TTC549 (cell line): ENCODE measurements at regions not wholly inside any gene's neighbourhood (a gene's known extent, or its start where the extent isn't known, plus 50 kb on each side); places are given as distances from the start of the nearest gene placed in this dataset.
A peak's percentile ranks its signal among the peaks of the same experiment; 100 is the strongest.
"Not testable (repeated sequence)": the region's sequence is repeated elsewhere in the genome, so short reads cannot be mapped to it uniquely, and the experiment has no call there.

ENCODE experiments used
- FAIRE-seq: peaks from 2 replicates; lab custom pipeline; 2012; peaks lifted over from hg19 to GRCh38; lab: Jason Lieb, UNC

DNA sequence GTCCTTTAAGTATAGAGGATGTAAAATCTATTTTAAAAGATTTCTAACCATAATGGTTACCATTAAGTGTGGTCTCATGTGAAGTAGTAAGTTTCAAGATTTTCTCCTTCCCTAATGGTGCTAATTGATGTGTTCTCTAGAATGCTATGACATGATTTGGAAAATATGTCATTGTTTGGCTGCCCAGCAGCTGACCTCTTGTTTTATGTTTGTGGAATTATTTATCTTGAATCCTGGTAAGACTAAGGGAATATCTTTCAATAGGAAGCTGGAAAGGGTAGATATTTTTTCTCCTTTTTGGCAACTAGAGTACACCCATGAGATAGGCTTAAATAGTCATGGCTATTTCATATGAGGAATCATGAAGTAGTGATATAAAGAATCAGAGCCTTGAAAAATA, 139.8 kb upstream of the CHODL start:
- no peak for FAIRE-seq

DNA sequence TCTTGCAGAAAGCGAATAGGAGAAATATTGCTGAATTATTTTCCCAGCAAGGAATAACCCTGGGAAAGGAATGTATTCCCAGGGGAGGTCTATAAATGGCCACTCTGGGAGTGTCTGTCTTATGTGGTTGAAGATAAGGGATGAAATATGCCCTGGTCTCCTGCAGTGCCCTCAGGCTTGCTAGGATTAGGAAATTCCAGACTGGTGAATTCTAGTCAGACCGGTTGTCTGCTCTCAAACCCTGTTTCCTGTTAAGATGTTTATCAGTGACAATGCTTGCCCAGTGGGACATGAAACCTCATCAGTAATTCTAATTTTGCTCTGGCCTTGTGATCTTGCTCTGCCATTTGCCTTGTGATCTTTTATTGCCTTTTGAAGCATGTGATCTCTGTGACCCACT, 148.2 kb upstream of the CHODL start:
- FAIRE-seq = not testable (repeated sequence)

DNA sequence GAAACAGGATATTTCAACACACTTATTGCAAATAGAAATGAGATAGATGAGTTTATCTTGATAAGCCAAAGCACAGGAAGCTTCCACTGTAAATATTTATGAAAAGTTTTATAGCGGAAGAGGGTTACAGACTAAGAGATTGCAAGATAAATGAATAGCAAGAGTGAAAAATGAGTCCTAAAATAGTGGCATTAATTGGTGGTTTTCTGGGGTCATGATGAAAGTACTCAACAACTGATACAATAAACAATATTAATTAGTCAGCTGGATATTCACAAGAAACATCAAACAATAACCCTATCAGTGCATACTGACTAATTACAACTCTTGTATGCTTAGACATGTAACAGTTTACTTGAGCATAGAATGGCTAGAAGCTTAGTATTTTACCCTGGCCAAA, 154.8 kb upstream of the CHODL start:
- FAIRE-seq = no peak

DNA sequence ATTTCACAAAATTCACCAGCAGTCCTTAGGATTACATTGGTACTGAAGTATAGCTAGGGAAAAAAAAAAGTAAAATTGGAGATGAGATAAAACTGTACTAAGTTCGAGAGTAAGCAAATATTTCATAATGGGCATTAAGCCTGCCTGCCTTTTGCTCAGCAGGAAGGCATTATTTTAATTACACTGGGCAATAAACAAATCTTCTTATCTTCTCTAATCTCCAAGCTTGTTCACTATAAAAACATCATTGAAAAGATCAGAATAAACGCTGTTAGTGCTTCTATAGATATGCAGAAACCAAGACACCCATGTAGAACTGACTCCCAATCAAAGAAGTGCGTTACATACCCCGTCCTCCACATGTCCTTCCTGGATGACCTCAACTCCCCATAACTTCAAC, 174.2 kb upstream of the CHODL start:
- FAIRE-seq = no peak

DNA sequence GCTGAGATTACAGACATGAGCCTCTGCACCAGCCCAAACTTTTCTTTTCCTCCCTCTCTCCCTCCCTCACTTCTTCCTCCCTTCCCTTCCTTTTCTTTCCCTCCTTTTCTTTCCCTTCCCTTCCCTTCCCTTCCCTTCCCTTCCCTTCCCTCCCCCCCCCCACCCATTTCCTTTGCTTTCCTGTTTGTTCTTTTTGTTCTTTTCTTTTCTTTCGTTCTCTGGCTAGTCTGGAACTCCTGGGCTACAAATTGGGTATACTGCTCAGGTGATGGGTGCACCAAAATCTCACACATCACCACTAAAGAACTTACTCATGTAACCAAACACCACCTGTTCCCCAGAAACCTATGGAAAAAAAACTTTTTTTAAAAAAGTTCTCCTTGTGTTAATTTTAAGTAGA, 174.8 kb upstream of the CHODL start:
- no peak for FAIRE-seq

DNA sequence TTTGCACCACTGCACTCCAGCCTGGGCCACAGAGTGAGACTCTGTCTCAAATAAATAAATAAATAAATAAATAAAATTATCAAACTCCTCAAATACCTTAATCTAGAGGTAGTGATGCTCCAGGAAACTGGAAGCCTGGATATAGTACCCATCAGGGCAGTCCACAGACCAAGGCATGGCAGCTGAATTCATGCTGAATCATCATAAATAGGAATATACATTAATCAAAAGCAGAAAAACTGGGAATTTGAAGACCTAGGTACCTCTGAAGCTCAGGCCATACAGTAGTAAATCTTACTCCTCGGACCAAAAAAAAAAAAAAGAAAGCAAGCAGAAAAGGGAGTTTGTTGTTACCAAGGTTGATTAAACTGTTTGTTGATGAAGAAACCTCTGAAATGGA, 184.2 kb upstream of the CHODL start:
- no peak for FAIRE-seq

DNA sequence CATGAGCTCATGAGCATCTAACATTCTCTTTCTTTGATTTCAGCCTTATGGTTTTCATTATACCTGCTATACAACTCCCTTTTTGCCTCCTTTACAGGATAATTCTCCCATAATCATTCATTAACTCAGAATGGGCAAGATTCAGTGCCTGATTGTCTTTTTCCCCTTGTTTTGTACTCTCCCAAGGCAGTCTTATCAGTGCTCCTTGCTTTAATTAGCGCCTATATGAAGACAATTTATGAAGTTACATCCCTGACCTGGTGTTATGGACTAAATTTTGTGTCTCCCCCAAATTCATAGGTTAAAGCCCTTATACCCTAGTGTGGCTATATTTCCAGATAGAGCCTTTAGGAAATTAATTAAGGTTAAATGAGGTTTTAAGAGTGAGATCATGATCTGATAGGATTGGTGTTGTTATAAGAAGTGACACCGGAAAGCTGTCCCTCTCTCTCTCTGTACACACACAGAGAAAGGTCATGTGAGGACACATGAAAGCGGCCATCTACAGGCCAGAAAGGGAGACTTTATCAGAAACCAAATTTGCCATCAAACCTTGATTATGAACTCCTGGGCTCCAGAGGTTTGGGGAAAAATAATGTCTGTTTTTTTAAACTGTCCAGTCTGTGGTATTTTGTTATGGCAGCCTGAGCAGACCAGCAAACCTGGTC, 185.8 kb upstream of the CHODL start:
- FAIRE-seq = no peak

DNA sequence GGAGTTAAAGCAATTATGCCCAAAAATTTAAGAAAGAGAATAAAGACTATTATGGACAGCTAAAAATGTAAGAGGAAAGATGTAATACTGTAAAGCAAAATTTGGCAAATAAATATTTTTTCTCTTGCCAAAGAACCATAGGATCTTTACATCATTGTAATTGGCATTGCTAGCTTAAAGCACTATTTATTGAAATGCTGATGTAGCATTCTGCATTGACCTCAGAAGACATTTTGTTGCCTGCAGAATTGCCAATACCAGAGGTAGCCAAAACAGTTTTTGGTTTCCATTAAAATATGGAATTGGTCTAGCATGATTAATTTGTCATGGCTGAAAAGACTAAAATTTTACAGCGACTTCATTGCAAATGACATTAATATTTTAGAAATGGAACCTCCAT, 191.5 kb upstream of the CHODL start:
- no peak for FAIRE-seq

DNA sequence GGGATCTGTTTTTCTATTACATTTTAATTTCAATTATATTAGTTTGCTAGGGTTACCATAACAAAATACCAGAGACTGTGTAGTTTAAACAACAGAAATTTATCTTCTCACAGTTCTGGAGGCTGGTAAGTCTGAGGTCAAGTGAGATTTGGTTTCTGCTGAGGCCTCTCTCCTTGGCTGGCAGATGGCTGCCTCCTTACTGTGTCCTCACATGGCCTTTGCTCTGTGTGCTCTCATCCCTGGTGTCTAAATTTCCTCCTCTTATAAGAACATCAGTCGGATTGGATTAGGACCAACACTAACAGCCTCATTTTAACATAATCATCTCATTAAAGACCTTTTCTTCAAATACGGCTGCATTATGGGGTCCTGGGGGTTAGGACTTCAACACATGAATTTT, 195.2 kb upstream of the CHODL start:
- FAIRE-seq = no peak

DNA sequence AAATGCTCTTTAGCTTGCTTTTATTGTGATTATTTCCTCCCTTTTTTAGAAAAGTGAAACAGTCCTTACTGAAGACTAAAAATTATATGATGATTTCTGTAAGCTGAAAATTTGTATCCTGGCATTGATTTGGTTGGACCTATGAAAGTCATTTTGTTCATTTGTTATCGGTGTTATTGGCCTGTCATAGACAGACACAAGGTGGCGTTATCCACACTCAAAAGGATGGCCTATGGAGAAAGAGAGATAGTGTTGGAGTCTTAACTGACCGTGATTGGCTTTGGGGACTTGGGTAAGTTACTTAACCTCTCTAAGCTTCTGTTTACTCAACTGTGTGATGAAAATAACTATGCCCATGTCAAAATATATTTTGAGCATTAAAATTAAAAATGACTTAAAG, 203.6 kb upstream of the CHODL start:
- peak; percentile 79 for FAIRE-seq

DNA sequence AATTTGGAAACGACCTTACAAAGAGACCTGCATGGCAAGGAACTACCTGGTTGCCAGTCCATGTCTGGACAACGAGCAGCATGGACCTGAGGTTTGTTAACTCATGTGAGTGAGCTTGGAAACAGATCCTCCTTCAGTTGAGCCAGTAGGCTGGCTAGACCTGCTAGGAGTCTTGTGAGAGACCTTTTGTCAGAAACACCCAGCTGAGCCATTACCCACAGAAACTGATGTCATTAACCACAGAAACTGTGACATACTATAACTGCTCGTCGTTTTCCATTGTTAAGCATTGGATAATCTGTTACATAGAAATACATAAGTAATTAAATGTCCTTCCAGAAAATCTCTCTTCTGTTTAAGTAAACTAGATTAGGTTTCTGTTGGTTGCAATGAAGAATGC, 211.1 kb upstream of the C21orf91 start:
- FAIRE-seq = no peak

DNA sequence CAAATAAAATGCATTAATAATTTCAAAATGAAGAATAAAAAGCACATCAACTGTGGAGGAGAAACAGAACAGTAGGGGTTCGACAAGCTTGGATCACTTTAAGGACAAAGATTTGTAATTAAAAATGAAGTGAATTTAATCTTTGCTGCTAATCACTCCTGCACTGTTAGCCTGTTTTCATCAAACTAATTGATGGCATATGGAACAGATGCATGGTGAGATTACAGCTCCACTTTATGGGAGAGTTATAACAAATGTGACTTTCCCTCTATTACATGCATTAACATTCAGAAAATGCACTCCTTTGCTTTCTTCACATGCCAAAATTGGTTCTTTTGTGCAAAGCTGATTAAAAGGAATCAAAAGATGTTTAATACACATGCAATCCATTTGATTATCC, 207.2 kb upstream of the C21orf91 start:
- FAIRE-seq = no peak

DNA sequence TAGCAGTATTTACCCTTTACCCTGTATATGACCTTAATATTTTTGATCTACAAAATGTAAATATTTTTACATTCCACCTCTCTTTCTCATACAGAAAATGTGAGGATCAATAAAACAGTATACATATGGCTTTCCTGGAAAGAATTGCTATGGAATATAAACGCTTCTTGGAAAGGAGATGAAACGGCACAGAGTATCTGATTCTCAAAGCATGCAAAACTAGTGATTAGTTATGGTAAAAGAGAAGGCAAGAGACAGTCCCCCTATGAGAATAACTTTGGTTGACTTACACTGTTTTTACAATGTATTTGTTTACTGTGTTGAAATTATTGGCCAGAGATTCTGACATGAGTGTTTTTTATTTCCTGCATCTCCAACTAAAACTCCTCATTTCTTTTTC, 204.6 kb upstream of the C21orf91 start:
- no peak for FAIRE-seq

DNA sequence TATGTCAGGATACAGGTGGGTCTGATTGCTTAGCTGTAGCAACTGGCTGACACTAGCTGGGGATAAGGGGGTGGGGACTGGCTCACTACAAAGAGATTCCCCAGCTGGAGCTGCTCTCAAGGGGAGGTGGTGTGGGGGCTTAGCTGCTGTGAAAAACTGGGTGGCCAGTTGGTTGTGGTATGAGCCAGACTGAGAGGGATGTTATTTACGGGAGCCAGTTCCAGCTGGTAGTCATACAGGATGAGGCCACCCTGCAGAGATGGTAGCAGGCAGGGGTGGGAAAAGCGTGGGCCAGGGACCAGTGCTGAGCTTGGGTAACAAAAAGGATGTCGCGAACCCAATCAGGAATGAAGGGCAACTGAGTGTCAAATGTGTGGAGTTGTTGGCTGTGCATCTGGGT, 204.0 kb upstream of the C21orf91 start:
- FAIRE-seq = no peak

DNA sequence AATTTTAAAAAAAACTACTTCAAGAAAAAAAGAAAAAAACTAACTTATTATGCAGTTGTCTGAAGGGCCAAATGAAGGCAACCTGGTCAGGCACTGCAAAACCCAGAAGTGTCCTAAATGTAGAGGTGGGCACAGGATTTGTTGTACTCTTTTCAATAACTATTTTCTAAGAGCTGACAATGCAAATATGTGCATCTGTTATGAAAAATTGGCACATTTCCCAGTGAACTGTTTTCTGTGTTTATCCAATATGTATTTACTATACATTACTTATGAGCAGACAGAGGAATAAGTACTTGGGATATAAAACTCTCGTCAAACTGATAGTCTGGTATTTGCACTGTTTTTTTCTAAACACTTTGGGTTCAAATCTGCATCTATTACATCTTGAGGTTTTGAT, 188.0 kb upstream of the C21orf91 start:
- no peak for FAIRE-seq

DNA sequence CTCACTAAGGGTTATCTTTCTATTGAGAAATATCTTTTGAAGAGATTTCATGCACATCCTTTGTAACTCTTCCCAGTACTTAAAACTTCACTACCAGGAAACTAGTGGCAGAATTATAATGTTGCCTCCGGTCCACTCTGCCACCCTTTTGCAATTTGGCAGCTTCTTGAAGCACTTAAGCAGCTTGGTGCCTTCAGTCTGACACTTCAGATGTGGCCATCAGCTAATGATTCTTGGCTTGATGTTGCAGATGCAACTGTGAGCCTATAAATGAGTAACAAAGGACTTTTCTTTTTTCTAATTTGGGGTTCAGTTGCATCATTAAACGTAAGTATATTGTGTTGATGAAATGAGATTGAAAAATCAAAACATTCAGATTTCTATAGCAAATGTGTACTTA, 187.5 kb upstream of the C21orf91 start:
- no peak for FAIRE-seq

DNA sequence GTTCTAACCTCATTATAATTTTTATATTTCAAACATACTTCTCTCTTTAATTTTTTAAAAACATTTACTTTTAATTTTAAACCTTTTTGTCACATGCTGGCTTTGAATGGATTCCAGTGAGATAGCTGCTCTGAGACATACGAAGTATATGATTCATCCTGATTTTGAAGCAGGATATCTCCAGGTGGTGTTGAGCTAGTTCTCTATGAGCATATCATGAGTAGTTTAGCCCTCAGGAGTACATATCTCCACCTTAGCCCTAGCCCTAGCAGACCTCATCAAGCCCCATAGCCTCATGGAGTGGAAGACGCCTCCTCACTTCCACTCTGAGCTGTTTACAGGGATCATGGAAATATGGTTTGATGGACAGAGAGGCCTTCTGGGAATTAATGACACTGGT, 183.2 kb upstream of the C21orf91 start:
- no peak for FAIRE-seq

DNA sequence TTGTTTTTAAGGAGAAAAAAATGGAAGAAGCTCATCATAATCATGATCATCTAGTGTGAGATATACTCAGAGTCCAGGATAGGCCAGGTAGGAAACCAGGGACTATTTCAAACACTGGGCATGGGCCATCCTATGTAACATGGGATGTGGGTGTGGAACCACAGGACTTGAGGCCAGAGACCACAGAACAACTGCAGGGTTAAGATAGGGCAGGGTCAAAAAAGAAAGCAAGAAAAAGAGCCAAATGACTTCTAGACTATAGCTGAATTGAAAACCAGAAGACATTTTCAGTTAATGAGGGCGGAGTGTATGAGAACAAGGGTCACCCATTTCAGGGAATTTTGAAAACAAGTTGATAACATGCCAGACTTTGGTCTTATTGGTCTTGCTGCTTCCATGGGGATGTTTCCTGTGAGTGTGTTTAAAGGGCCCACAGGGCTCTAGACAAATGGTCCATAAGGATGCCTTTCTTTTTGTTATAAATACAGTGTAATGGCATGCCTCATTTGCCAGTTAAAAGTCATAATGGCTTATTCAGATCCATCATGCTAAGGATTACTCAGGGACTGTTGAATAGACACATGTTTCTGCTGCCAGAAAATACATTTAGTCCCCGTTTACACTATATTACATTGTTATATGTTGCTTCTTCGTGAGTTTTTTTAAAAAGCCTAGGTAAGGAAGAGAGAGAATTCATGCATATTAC, 182.0 kb upstream of the C21orf91 start:
- no peak for FAIRE-seq

DNA sequence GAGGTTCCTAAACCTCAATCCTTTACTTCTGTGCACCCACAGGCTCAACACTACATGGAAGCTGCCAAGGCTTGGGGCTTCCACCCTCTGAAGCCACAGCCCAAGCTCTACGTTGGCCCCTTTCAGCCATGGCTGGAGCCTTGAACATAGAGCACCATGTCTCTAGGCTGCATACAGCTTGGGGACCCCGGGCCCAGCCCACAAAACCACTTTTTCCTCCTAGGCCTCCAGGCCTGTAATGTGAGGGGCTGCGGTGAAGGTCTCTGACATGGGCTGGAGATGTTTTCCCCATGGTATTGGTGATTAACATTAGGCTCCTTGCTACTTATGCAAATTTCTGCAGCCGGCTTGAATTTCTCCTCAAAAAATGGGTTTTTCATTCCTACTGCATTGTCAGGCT, 179.4 kb upstream of the C21orf91 start:
- not testable (repeated sequence) for FAIRE-seq

DNA sequence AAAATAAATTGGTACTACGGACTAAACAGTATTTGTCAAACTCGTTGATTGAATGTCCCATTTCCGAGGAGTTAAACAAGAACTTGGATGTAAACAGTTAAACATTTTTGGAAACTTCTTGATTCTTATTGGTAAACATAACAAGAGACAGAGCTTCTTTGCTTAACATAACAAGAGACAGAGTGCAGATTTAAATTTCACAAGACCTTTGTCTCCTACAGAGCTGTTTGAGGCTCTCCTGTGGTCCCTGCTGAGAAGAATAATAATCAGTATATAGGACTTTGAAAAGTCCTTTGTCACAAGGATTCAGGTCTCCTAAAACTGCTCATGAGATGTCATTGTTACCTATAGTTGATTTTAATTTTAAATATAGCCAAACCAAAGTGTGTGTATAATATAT, 170.6 kb upstream of the C21orf91 start:
- no peak for FAIRE-seq

DNA sequence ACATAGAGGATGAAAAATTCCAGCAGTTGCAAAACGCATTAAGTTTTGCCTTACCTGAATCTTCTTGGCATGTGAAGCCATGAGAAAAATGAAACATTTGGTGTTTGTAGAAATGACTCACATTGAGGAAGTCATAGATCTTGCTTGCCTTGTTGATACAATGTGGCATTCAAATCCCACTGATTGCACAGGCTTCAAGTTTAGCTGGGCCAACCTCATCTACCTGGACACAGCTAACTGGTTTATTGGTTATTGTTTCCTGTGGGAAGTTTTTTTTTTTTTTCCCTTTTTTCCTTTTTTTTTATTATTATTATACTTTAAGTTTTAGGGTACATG, 168.9 kb upstream of the C21orf91 start:
- FAIRE-seq = no peak

DNA sequence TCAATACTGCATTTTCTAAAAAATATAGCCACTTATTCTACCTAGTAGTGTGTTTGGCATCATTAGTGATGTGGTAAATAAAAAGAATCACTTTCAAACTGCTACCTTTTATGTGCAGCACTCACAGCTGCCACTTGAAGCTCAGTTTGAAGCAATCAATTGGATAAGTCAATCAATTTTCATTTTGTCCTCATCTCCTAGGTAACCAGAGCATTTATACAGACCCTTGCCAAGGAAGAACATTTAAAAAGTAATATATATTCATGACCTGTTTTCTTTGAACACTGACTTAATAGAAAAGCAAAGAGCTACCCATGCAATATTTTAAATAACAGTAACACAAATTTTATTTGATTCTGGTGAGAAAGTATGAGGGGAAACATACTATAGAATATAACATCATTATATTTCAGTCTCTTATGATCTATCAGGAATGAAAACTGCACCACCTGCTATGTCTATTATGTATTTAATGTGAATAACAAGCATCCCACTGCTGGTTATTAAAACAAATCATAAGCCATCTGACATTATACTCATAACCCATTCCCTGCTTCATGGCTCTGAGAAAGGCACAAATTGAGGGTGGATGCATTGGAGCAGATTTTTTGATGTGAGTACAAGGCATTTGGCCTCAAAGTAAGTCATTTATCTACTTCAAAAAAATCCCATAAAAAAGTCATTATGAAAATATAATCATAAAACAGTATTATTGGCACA, 168.4 kb upstream of the C21orf91 start:
- FAIRE-seq = no peak

DNA sequence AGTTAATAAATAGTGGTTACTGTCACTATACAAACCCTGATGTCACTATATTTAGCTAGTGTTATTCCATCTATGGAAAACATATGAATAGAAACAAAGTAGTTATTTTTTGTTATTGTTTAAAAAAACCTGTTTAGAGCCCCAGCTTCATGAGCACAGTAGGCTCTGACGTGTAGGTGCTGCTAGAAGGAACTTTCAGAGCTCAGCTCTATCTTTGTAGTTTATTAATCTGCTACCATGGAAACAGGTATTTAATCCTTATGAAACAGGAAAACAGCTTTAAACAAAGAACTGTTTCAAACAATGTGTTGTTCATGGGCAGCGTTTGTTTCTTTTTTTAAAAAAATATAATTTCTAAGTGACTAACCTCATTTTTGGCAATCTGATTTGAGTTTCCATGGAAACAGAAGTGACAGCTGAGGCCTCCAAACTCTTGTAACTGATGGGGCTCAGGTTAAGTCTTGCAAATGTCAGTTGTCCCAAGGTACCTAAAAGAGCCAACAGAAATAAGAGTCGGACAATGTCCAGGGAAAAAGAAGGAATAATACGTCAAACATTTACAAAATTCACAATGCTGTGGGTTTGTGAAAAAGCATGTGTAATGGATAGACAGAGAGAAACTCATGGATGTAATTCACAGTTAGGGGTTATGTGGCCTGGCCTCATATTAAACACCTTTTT, 162.0 kb upstream of the C21orf91 start:
- no peak for FAIRE-seq
